ENCODE measurements at regions not wholly inside any gene's neighbourhood (a gene's known extent, or its start where the extent isn't known, plus 50 kb on each side); places are given as distances from the start of the nearest gene placed in this dataset.
"Not testable (repeated sequence)": the region's sequence is repeated elsewhere in the genome, so short reads cannot be mapped to it uniquely, and the experiment has no call there.

DNA sequence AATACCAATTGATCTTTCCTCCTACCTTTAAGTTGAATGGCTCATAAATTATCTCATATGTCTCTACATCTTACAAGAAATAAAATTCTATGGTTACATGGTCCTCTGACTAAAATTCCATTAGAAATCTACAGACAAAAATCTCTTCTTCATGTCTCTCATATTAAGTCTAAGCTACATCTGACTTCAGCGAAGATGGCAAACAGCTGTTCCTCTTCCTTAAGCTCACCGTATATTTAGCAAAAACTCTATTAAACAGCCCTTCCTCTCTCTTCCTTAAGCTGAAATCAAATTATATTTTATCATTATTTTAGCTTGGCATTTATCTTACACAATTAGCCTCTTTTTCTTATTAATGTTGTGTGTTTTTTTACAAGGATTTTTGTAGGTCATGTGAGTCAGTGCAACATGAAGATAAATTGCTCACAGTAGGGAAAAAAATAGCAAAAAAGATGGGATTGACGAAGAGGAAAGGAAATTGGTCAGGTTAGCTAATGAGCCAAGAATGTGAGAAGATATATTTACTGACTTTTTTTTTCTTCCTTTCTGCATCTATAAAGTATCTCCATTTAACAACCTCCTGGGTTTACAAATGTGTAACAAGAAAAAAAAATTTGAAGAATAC, 2412.8 kb downstream of the ARAP2 start:
- no peak overlapping the region for H3K4me3 ChIP-seq (ENCODE audit: low read depth, low read length)
- DNase-seq (ENCODE audit: low read depth): peak; percentile 55

GRCh38 chr4:33835764-33836163, 2408.6 kb downstream of the ARAP2 start:
- DNase-seq (ENCODE audit: low read depth): peak; percentile 70
- not testable (repeated sequence) for H3K4me3 ChIP-seq (ENCODE audit: low read depth, low read length)

More for the DNA sequence above, 2412.8 kb downstream of the ARAP2 start:
- TF ChIP-seq, protein P1, sequence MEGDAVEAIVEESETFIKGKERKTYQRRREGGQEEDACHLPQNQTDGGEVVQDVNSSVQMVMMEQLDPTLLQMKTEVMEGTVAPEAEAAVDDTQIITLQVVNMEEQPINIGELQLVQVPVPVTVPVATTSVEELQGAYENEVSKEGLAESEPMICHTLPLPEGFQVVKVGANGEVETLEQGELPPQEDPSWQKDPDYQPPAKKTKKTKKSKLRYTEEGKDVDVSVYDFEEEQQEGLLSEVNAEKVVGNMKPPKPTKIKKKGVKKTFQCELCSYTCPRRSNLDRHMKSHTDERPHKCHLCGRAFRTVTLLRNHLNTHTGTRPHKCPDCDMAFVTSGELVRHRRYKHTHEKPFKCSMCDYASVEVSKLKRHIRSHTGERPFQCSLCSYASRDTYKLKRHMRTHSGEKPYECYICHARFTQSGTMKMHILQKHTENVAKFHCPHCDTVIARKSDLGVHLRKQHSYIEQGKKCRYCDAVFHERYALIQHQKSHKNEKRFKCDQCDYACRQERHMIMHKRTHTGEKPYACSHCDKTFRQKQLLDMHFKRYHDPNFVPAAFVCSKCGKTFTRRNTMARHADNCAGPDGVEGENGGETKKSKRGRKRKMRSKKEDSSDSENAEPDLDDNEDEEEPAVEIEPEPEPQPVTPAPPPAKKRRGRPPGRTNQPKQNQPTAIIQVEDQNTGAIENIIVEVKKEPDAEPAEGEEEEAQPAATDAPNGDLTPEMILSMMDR (IDR thresholded peaks at IDR 0.05; ENCODE audit: insufficient read depth, low read depth, low read length): no peak

GRCh38 chr4:33837043-33837838, 2407.1 kb downstream of the ARAP2 start:
- TF ChIP-seq, protein P1 (IDR thresholded peaks at IDR 0.05; ENCODE audit: insufficient read depth, low read depth, low read length): no peak
- no peak overlapping the region for H3K4me3 ChIP-seq (ENCODE audit: low read depth, low read length)
- DNase-seq (ENCODE audit: low read depth): peak; percentile 69

- no peak for DNase-seq (ENCODE audit: low read depth)
- H3K4me3 ChIP-seq (ENCODE audit: low read depth, low read length): no peak overlapping the region
- TF ChIP-seq, protein P1 (IDR thresholded peaks at IDR 0.05; ENCODE audit: insufficient read depth, low read depth, low read length): no peak
Measured at GRCh38 chr4:33841120-33841519, 2403.2 kb downstream of the ARAP2 start.

DNA sequence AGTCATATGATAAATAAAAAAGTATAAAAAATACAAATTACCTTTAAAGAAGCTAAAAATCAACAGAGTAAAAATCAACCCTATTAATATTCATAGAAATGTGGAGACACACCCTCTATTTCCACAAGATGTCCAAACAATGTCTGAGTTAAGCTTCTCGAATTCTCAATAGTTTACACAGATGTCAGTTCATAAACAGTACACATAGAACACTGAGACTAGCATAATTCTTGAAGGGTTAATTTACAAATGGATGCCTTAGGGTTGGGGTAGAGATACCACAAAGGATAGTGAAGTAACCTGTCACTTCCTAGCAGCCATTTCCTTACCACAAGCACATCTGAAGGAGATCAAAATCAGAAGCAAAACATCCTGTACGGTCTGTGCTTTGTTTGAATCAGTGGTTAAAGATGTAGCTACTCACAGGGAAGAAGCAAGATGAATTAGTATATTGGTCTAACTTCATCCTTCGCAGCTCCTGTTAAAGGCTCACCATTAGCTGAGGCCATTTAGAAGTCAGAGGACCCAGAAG, 2393.9 kb downstream of the ARAP2 start:
- H3K4me3 ChIP-seq (ENCODE audit: low read depth, low read length): no peak overlapping the region
- DNase-seq (ENCODE audit: low read depth): peak; percentile 34
- TF ChIP-seq, protein P1 (IDR thresholded peaks at IDR 0.05; ENCODE audit: insufficient read depth, low read depth, low read length): no peak

GRCh38 chr4:33853670-33854069, 2390.6 kb downstream of the ARAP2 start:
- H3K4me3 ChIP-seq (ENCODE audit: low read depth, low read length); DNase-seq (ENCODE audit: low read depth): not testable (repeated sequence)

GRCh38 chr4:33864290-33864859, 2379.9 kb downstream of the ARAP2 start:
- TF ChIP-seq, protein P1 (IDR thresholded peaks at IDR 0.05; ENCODE audit: insufficient read depth, low read depth, low read length): no peak
- H3K4me3 ChIP-seq (ENCODE audit: low read depth, low read length): no peak overlapping the region
- no peak for DNase-seq (ENCODE audit: low read depth)
